NCI-H1105 (cell line): ENCODE measurements at regions not wholly inside any gene's neighbourhood (a gene's known extent, or its start where the extent isn't known, plus 50 kb on each side); places are given as distances from the start of the nearest gene placed in this dataset.

Source experiments
- DNase-seq: peaks from one replicate; lab custom pipeline; 2025; lab: John Stamatoyannopoulos, UW

GRCh38 chr6:147758303-147758702, 249.8 kb downstream of the SAMD5 start:
- no peak for DNase-seq

GRCh38 chr6:147759093-147759492, 250.6 kb downstream of the SAMD5 start:
- DNase-seq, result no peak

GRCh38 chr6:147759536-147759935, 251.0 kb downstream of the SAMD5 start:
- no peak for DNase-seq

GRCh38 chr6:147765541-147765940, 257.1 kb downstream of the SAMD5 start:
- no peak for DNase-seq

GRCh38 chr6:147768969-147769368, 260.5 kb downstream of the SAMD5 start:
- DNase-seq, result no peak

- DNase-seq, result no peak
Observed at GRCh38 chr6:147769496-147770087, 261.1 kb downstream of the SAMD5 start.

GRCh38 chr6:147770221-147770620, 261.7 kb downstream of the SAMD5 start:
- no peak for DNase-seq

- DNase-seq, result no peak
Observed at GRCh38 chr6:147772724-147773123, 264.2 kb downstream of the SAMD5 start.

- no peak for DNase-seq
Observed at GRCh38 chr6:147774856-147775255, 266.4 kb downstream of the SAMD5 start.

- no peak for DNase-seq
Observed at GRCh38 chr6:147776631-147777213, 268.2 kb downstream of the SAMD5 start.

- no peak for DNase-seq
Observed at GRCh38 chr6:147779624-147780023, 271.1 kb downstream of the SAMD5 start.

- no peak for DNase-seq
Observed at GRCh38 chr6:147782302-147782701, 273.8 kb downstream of the SAMD5 start.

- no peak for DNase-seq
Observed at GRCh38 chr6:147784371-147784770, 275.9 kb downstream of the SAMD5 start.

- no peak for DNase-seq
Observed at GRCh38 chr6:147787417-147787816, 278.9 kb downstream of the SAMD5 start.

GRCh38 chr6:147789430-147789947, 281.0 kb downstream of the SAMD5 start:
- no peak for DNase-seq

GRCh38 chr6:147793871-147794643, 285.6 kb downstream of the SAMD5 start:
- DNase-seq, result no peak

- DNase-seq, result no peak
Observed at GRCh38 chr6:147802459-147802858, 294.0 kb downstream of the SAMD5 start.

GRCh38 chr6:147805155-147805554, 296.7 kb downstream of the SAMD5 start:
- no peak for DNase-seq

- no peak for DNase-seq
Observed at GRCh38 chr6:147806697-147807096, 298.2 kb downstream of the SAMD5 start.

GRCh38 chr6:147808640-147809039, 300.1 kb downstream of the SAMD5 start:
- DNase-seq, result no peak

GRCh38 chr6:147811913-147812629, 303.6 kb downstream of the SAMD5 start:
- DNase-seq, result no peak

GRCh38 chr6:147817042-147817689, 308.7 kb downstream of the SAMD5 start:
- no peak for DNase-seq
